Central memory CD8-positive, alpha-beta T cell (primary cell): ENCODE measurements at regions not wholly inside any gene's neighbourhood (a gene's known extent, or its start where the extent isn't known, plus 50 kb on each side); places are given as distances from the start of the nearest gene placed in this dataset.

Source experiments
- ATAC-seq: fragments of 150-1000 bp; cut with Tn5 transposase; replicated peaks from 2 replicates; pipeline ENCODE4 v1.10.0; 2022; ENCODE audit warnings: mild to moderate bottlenecking, moderate FRiP score, moderate number of reproducible peaks; ENCODE audit not compliant: poor library complexity, severe bottlenecking; ENCODE audit errors: extremely low read depth
- DNase-seq, 2 donors: peaks; one replicate each; pipeline ENCODE4 v3.0.0; 2021; ENCODE audit warnings: low spot score in 2 of 2
- H3K27ac Mint-ChIP-seq: one replicate; pipeline ENCODE4 v1.8.0; 2022; ENCODE audit warnings: low read depth, mild to moderate bottlenecking, moderate library complexity, mixed read lengths
- H3K27me3 Mint-ChIP-seq: one replicate; pipeline ENCODE4 v1.8.0; 2022; ENCODE audit warnings: mixed read lengths
- H3K36me3 Mint-ChIP-seq: one replicate; pipeline ENCODE4 v1.8.0; 2022; ENCODE audit warnings: mild to moderate bottlenecking, moderate library complexity, mixed read lengths; ENCODE audit not compliant: insufficient read depth
- H3K4me1 Mint-ChIP-seq: one replicate; pipeline ENCODE4 v1.8.0; 2022; ENCODE audit warnings: mixed read lengths
- H3K4me3 Mint-ChIP-seq: one replicate; pipeline ENCODE4 v1.8.0; 2022; ENCODE audit warnings: mild to moderate bottlenecking, moderate library complexity, mixed read lengths
- H3K9me3 Mint-ChIP-seq: one replicate; pipeline ENCODE4 v1.8.0; 2022; ENCODE audit warnings: mixed read lengths

- H3K27ac Mint-ChIP-seq, result no peak overlapping the region
- H3K36me3 Mint-ChIP-seq, result no peaks in the 10 kb centered on the region
- no peak for ATAC-seq
- DNase-seq, result no peak
- no peak overlapping the region for H3K4me3 Mint-ChIP-seq
- no peaks in the 10 kb centered on the region for H3K27me3 Mint-ChIP-seq
- no peaks in the 10 kb centered on the region for H3K4me1 Mint-ChIP-seq
- H3K9me3 Mint-ChIP-seq, result peaks cover 1% of the 10 kb centered on the region
Observed at GRCh38 chr5:6976971-6977370, 263.7 kb downstream of the TENT4A start.

GRCh38 chr5:6979061-6979460 lies 265.8 kb downstream of the TENT4A start:
- Mint-ChIP-seq H3K27me3 (no peaks in the 10 kb centered on the region), H3K36me3 (no peaks in the 10 kb centered on the region), H3K9me3 (peaks cover 6% of the 10 kb centered on the region), H3K27ac (no peak overlapping the region), H3K4me3 (no peak overlapping the region), H3K4me1 (no peaks in the 10 kb centered on the region)
- ATAC-seq (no peak), DNase-seq (no peak)

GRCh38 chr5:6989230-6989629 lies 276.0 kb downstream of the TENT4A start:
- Mint-ChIP-seq H3K36me3 (no peaks in the 10 kb centered on the region), H3K27me3 (no peaks in the 10 kb centered on the region), H3K27ac (no peak overlapping the region), H3K4me3 (no peak overlapping the region), H3K4me1 (no peaks in the 10 kb centered on the region), H3K9me3 (peaks cover 7% of the 10 kb centered on the region)
- DNase-seq, result no peak
- no peak for ATAC-seq

GRCh38 chr5:6994097-6994496 lies 280.9 kb downstream of the TENT4A start:
- peaks cover 13% of the 10 kb centered on the region for H3K9me3 Mint-ChIP-seq
- H3K4me3 Mint-ChIP-seq, result no peak overlapping the region
- no peaks in the 10 kb centered on the region for H3K36me3 Mint-ChIP-seq
- DNase-seq (no peak), ATAC-seq (no peak)
- H3K4me1 Mint-ChIP-seq, result no peaks in the 10 kb centered on the region
- no peak overlapping the region for H3K27ac Mint-ChIP-seq
- peaks cover 12% of the 10 kb centered on the region for H3K27me3 Mint-ChIP-seq

- DNase-seq (no peak), ATAC-seq (no peak)
- peaks cover 13% of the 10 kb centered on the region for H3K9me3 Mint-ChIP-seq
- no peaks in the 10 kb centered on the region for H3K36me3 Mint-ChIP-seq
- no peak overlapping the region for H3K27ac Mint-ChIP-seq
- H3K27me3 Mint-ChIP-seq, result peaks cover 20% of the 10 kb centered on the region
- H3K4me3 Mint-ChIP-seq, result no peak overlapping the region
- H3K4me1 Mint-ChIP-seq, result no peaks in the 10 kb centered on the region
Observed at GRCh38 chr5:6995115-6995514, 281.9 kb downstream of the TENT4A start.

- no peaks in the 10 kb centered on the region for H3K4me1 Mint-ChIP-seq
- peaks cover 25% of the 10 kb centered on the region for H3K27me3 Mint-ChIP-seq
- no peak for DNase-seq
- H3K4me3 Mint-ChIP-seq, result no peak overlapping the region
- no peaks in the 10 kb centered on the region for H3K36me3 Mint-ChIP-seq
- no peak overlapping the region for H3K27ac Mint-ChIP-seq
- H3K9me3 Mint-ChIP-seq, result peaks cover 17% of the 10 kb centered on the region
- no peak for ATAC-seq
Observed at GRCh38 chr5:7000310-7000709, 287.1 kb downstream of the TENT4A start.

GRCh38 chr5:7010591-7010990 lies 297.4 kb downstream of the TENT4A start:
- no peak for DNase-seq
- no peaks in the 10 kb centered on the region for H3K27me3 Mint-ChIP-seq
- H3K4me1 Mint-ChIP-seq, result no peaks in the 10 kb centered on the region
- no peak for ATAC-seq
- peaks cover 5% of the 10 kb centered on the region for H3K9me3 Mint-ChIP-seq
- H3K4me3 Mint-ChIP-seq, result no peak overlapping the region
- H3K36me3 Mint-ChIP-seq, result no peaks in the 10 kb centered on the region
- H3K27ac Mint-ChIP-seq, result no peak overlapping the region

- ATAC-seq, result no peak
Observed at GRCh38 chr5:7012057-7012456, 298.8 kb downstream of the TENT4A start.

GRCh38 chr5:7014611-7015010 lies 301.4 kb downstream of the TENT4A start:
- no peaks in the 10 kb centered on the region for H3K27me3 Mint-ChIP-seq
- ATAC-seq, result no peak
- no peak overlapping the region for H3K4me3 Mint-ChIP-seq
- H3K4me1 Mint-ChIP-seq, result no peaks in the 10 kb centered on the region
- H3K36me3 Mint-ChIP-seq, result no peaks in the 10 kb centered on the region
- H3K9me3 Mint-ChIP-seq, result peaks cover 10% of the 10 kb centered on the region
- no peak for DNase-seq
- H3K27ac Mint-ChIP-seq, result no peak overlapping the region

More at GRCh38 chr5:7012057-7012456, 298.8 kb downstream of the TENT4A start:
- Mint-ChIP-seq H3K27ac (no peak overlapping the region), H3K4me3 (no peak overlapping the region), H3K4me1 (no peaks in the 10 kb centered on the region), H3K9me3 (peaks cover 10% of the 10 kb centered on the region), H3K27me3 (no peaks in the 10 kb centered on the region), H3K36me3 (no peaks in the 10 kb centered on the region)
- no peak for DNase-seq

GRCh38 chr5:7015586-7016256 lies 302.5 kb downstream of the TENT4A start:
- Mint-ChIP-seq H3K36me3 (no peaks in the 10 kb centered on the region), H3K4me3 (no peak overlapping the region), H3K9me3 (peaks cover 14% of the 10 kb centered on the region), H3K27ac (no peak overlapping the region), H3K27me3 (no peaks in the 10 kb centered on the region), H3K4me1 (no peaks in the 10 kb centered on the region)
- DNase-seq (no peak), ATAC-seq (no peak)

GRCh38 chr5:7016999-7017747 lies 303.9 kb downstream of the TENT4A start:
- peaks cover 13% of the 10 kb centered on the region for H3K9me3 Mint-ChIP-seq
- no peak overlapping the region for H3K4me3 Mint-ChIP-seq
- ATAC-seq, result no peak
- H3K4me1 Mint-ChIP-seq, result no peaks in the 10 kb centered on the region
- H3K36me3 Mint-ChIP-seq, result no peaks in the 10 kb centered on the region
- H3K27me3 Mint-ChIP-seq, result no peaks in the 10 kb centered on the region
- H3K27ac Mint-ChIP-seq, result no peak overlapping the region
- no peak for DNase-seq

- ATAC-seq (no peak), DNase-seq (no peak)
- H3K36me3 Mint-ChIP-seq, result no peaks in the 10 kb centered on the region
- peaks cover 17% of the 10 kb centered on the region for H3K9me3 Mint-ChIP-seq
- no peaks in the 10 kb centered on the region for H3K4me1 Mint-ChIP-seq
- no peak overlapping the region for H3K4me3 Mint-ChIP-seq
- H3K27ac Mint-ChIP-seq, result no peak overlapping the region
- H3K27me3 Mint-ChIP-seq, result no peaks in the 10 kb centered on the region
Observed at GRCh38 chr5:7018198-7018597, 305.0 kb downstream of the TENT4A start.

- Mint-ChIP-seq H3K4me1 (no peaks in the 10 kb centered on the region), H3K9me3 (peaks cover 17% of the 10 kb centered on the region), H3K36me3 (no peaks in the 10 kb centered on the region), H3K27me3 (no peaks in the 10 kb centered on the region), H3K27ac (no peak overlapping the region), H3K4me3 (no peak overlapping the region)
- no peak for ATAC-seq
- DNase-seq, result no peak
Observed at GRCh38 chr5:7018601-7019000, 305.4 kb downstream of the TENT4A start.
